GM18909 (cell line): ENCODE measurements at regions not wholly inside any gene's neighbourhood (a gene's known extent, or its start where the extent isn't known, plus 50 kb on each side); places are given as distances from the start of the nearest gene placed in this dataset.
"Not testable (repeated sequence)": the region's sequence is repeated elsewhere in the genome, so short reads cannot be mapped to it uniquely, and the experiment has no call there.

Source experiments
- ATAC-seq: cut with Tn5 transposase; IDR thresholded peaks from one replicate; pipeline ENCODE4 v1.9.1; 2021; ENCODE audit warnings: mild to moderate bottlenecking; ENCODE audit not compliant: unreplicated experiment, poor library complexity

GRCh38 chr4:82301390-82301789 is 72.4 kb downstream of the HNRNPD start:
- ATAC-seq = not testable (repeated sequence)

- ATAC-seq = peak; percentile 100
Measured at GRCh38 chr4:82293304-82293703, 80.5 kb downstream of the HNRNPD start.

GRCh38 chr4:82287720-82288119 is 86.1 kb downstream of the HNRNPD start:
- no peak for ATAC-seq

GRCh38 chr4:82284858-82285805 is 88.7 kb downstream of the HNRNPD start:
- peak; percentile 100 for ATAC-seq

GRCh38 chr4:82284475-82284857 is 89.3 kb downstream of the HNRNPD start:
- ATAC-seq = no peak

- no peak for ATAC-seq
Measured at GRCh38 chr4:82282875-82283274, 90.9 kb downstream of the HNRNPD start.

- not testable (repeated sequence) for ATAC-seq
Measured at GRCh38 chr4:82279550-82279949, 94.2 kb downstream of the HNRNPD start.

- ATAC-seq = no peak
Measured at GRCh38 chr4:82276332-82276640, 97.5 kb downstream of the HNRNPD start.

GRCh38 chr4:82275431-82276331 is 98.1 kb downstream of the HNRNPD start:
- no peak for ATAC-seq

GRCh38 chr4:82274700-82275099 is 99.1 kb downstream of the HNRNPD start:
- not testable (repeated sequence) for ATAC-seq

GRCh38 chr4:82272523-82272922 is 101.3 kb downstream of the HNRNPD start:
- not testable (repeated sequence) for ATAC-seq

GRCh38 chr4:82271915-82272480 is 101.8 kb downstream of the HNRNPD start:
- not testable (repeated sequence) for ATAC-seq

- ATAC-seq = peak; percentile 14
Measured at GRCh38 chr4:82268826-82269193, 105.0 kb downstream of the HNRNPD start.

- peak; percentile 88 for ATAC-seq
Measured at GRCh38 chr4:82268050-82268825, 105.6 kb downstream of the HNRNPD start.

- ATAC-seq = no peak
Measured at GRCh38 chr4:82267506-82267905, 106.3 kb downstream of the HNRNPD start.

GRCh38 chr4:82266345-82266744 is 107.4 kb downstream of the HNRNPD start:
- ATAC-seq = no peak

- ATAC-seq = no peak
Measured at GRCh38 chr4:82261084-82261483, 112.7 kb downstream of the HNRNPD start.

- ATAC-seq = no peak
Measured at GRCh38 chr4:82260632-82261031, 113.2 kb downstream of the HNRNPD start.

- no peak for ATAC-seq
Measured at GRCh38 chr4:82256718-82257117, 117.1 kb downstream of the HNRNPD start.

- no peak for ATAC-seq
Measured at GRCh38 chr4:82255657-82256056, 118.1 kb downstream of the HNRNPD start.
